Stimulated activated CD8-positive, alpha-beta memory T cell treated with anti-CD3 and anti-CD28 coated beads, Interleukin-2, amount 100 ng/mL, for 48 hours (primary cell): ENCODE measurements at regions not wholly inside any gene's neighbourhood (a gene's known extent, or its start where the extent isn't known, plus 50 kb on each side); places are given as distances from the start of the nearest gene placed in this dataset.
"Not testable (repeated sequence)": the region's sequence is repeated elsewhere in the genome, so short reads cannot be mapped to it uniquely, and the experiment has no call there.

ENCODE experiments used
- DNase-seq, 2 donors: peaks; one replicate each; pipeline ENCODE4 v3.0.0-alpha.2; 2020; ENCODE audit warnings: low read depth in 2 of 2

GRCh38 chr14:62505045-62505444 is 540.2 kb downstream of the KCNH5 start:
- DNase-seq, result no peak

- DNase-seq, result not testable (repeated sequence)
Observed at GRCh38 chr14:62521309-62521708, 523.9 kb downstream of the KCNH5 start.

GRCh38 chr14:62528296-62528695 is 517.0 kb downstream of the KCNH5 start:
- DNase-seq, result no peak

GRCh38 chr14:62532181-62532580 is 513.1 kb downstream of the KCNH5 start:
- no peak for DNase-seq

- no peak for DNase-seq
Observed at GRCh38 chr14:62546862-62547474, 498.3 kb downstream of the KCNH5 start.

- no peak for DNase-seq
Observed at GRCh38 chr14:62557416-62557815, 487.8 kb downstream of the KCNH5 start.

GRCh38 chr14:62558451-62558850 is 486.8 kb downstream of the KCNH5 start:
- DNase-seq, result no peak

- DNase-seq, result no peak
Observed at GRCh38 chr14:62585247-62585646, 460.0 kb downstream of the KCNH5 start.

- DNase-seq, result no peak
Observed at GRCh38 chr14:62592877-62593276, 452.4 kb downstream of the KCNH5 start.

- no peak for DNase-seq
Observed at GRCh38 chr14:62597143-62597542, 448.1 kb downstream of the KCNH5 start.

- no peak for DNase-seq
Observed at GRCh38 chr14:62599616-62600385, 445.5 kb downstream of the KCNH5 start.

- no peak for DNase-seq
Observed at GRCh38 chr14:62602712-62603111, 442.5 kb downstream of the KCNH5 start.

- DNase-seq, result no peak
Observed at GRCh38 chr14:62604524-62604923, 440.7 kb downstream of the KCNH5 start.

GRCh38 chr14:62614122-62614521 is 431.1 kb downstream of the KCNH5 start:
- DNase-seq, result no peak

GRCh38 chr14:62616668-62617067 is 428.6 kb downstream of the KCNH5 start:
- no peak for DNase-seq

GRCh38 chr14:62626416-62626815 is 418.8 kb downstream of the KCNH5 start:
- DNase-seq, result no peak

GRCh38 chr14:62629176-62629725 is 416.0 kb downstream of the KCNH5 start:
- no peak for DNase-seq

- DNase-seq, result no peak
Observed at GRCh38 chr14:62631176-62631575, 414.1 kb downstream of the KCNH5 start.

GRCh38 chr14:62632771-62633170 is 412.5 kb downstream of the KCNH5 start:
- DNase-seq, result no peak

- DNase-seq, result no peak
Observed at GRCh38 chr14:62645649-62646048, 399.6 kb downstream of the KCNH5 start.
